ENCODE measurements at regions not wholly inside any gene's neighbourhood (a gene's known extent, or its start where the extent isn't known, plus 50 kb on each side); places are given as distances from the start of the nearest gene placed in this dataset.

- H3K27me3 ChIP-seq (ENCODE audit: insufficient read depth, low read depth): no peaks in the 10 kb centered on the region
- no peaks in the 10 kb centered on the region for H4K20me1 ChIP-seq (ENCODE audit: insufficient read depth)
- H3K27ac ChIP-seq: no peak overlapping the region
- no peaks in the 10 kb centered on the region for H3K36me3 ChIP-seq (ENCODE audit: insufficient read depth)
- H3K9ac ChIP-seq: no peak overlapping the region
- no peak for TF ChIP-seq CTCF (conservative IDR thresholded peaks at IDR 0.05; ENCODE audit: low read depth, low read length)
- H3K4me1 ChIP-seq (ENCODE audit: low read depth, poor library complexity, severe bottlenecking): peaks cover 8% of the 10 kb centered on the region
- H2AFZ ChIP-seq (ENCODE audit: low read depth): no peak overlapping the region
- no peak overlapping the region for H3K4me2 ChIP-seq
- no peaks in the 10 kb centered on the region for H3K79me2 ChIP-seq (ENCODE audit: insufficient read depth, low read depth)
- no peak overlapping the region for H3K4me3 ChIP-seq (IDR thresholded peaks at IDR 0.05; ENCODE audit: insufficient read depth, low read depth, low read length)
Observed at GRCh38 chr12:61934564-61934963, 325.6 kb upstream of the USP15 start.

- Histone ChIP-seq H3K27ac (no peak overlapping the region), H3K36me3 (ENCODE audit: insufficient read depth) (no peaks in the 10 kb centered on the region), H3K4me2 (no peak overlapping the region), H3K9ac (no peak overlapping the region), H3K4me1 (ENCODE audit: low read depth, poor library complexity, severe bottlenecking) (no peaks in the 10 kb centered on the region), H4K20me1 (ENCODE audit: insufficient read depth) (no peaks in the 10 kb centered on the region), H3K79me2 (ENCODE audit: insufficient read depth, low read depth) (no peaks in the 10 kb centered on the region), H3K4me3 (IDR thresholded peaks at IDR 0.05; ENCODE audit: insufficient read depth, low read depth, low read length) (no peak overlapping the region), H2AFZ (ENCODE audit: low read depth) (no peak overlapping the region), H3K27me3 (ENCODE audit: insufficient read depth, low read depth) (no peaks in the 10 kb centered on the region)
- TF ChIP-seq CTCF (conservative IDR thresholded peaks at IDR 0.05; ENCODE audit: low read depth, low read length): no peak
Observed at GRCh38 chr12:61939977-61940376, 320.2 kb upstream of the USP15 start.

GRCh38 chr12:61956545-61956944 lies 303.7 kb upstream of the USP15 start:
- Histone ChIP-seq H3K4me3 (IDR thresholded peaks at IDR 0.05; ENCODE audit: insufficient read depth, low read depth, low read length) (no peak overlapping the region), H3K9ac (no peak overlapping the region), H2AFZ (ENCODE audit: low read depth) (no peak overlapping the region), H3K36me3 (ENCODE audit: insufficient read depth) (no peaks in the 10 kb centered on the region), H4K20me1 (ENCODE audit: insufficient read depth) (no peaks in the 10 kb centered on the region), H3K4me1 (ENCODE audit: low read depth, poor library complexity, severe bottlenecking) (peaks cover 6% of the 10 kb centered on the region), H3K27ac (no peak overlapping the region), H3K79me2 (ENCODE audit: insufficient read depth, low read depth) (no peaks in the 10 kb centered on the region), H3K27me3 (ENCODE audit: insufficient read depth, low read depth) (no peaks in the 10 kb centered on the region), H3K4me2 (no peak overlapping the region)
- no peak for TF ChIP-seq CTCF (conservative IDR thresholded peaks at IDR 0.05; ENCODE audit: low read depth, low read length)

- no peak overlapping the region for H3K9ac ChIP-seq
- no peak for TF ChIP-seq CTCF (conservative IDR thresholded peaks at IDR 0.05; ENCODE audit: low read depth, low read length)
- no peak overlapping the region for H2AFZ ChIP-seq (ENCODE audit: low read depth)
- H3K27me3 ChIP-seq (ENCODE audit: insufficient read depth, low read depth): no peaks in the 10 kb centered on the region
- no peak overlapping the region for H3K27ac ChIP-seq
- no peak overlapping the region for H3K4me2 ChIP-seq
- no peaks in the 10 kb centered on the region for H4K20me1 ChIP-seq (ENCODE audit: insufficient read depth)
- H3K4me1 ChIP-seq (ENCODE audit: low read depth, poor library complexity, severe bottlenecking): no peaks in the 10 kb centered on the region
- H3K36me3 ChIP-seq (ENCODE audit: insufficient read depth): no peaks in the 10 kb centered on the region
- H3K4me3 ChIP-seq (IDR thresholded peaks at IDR 0.05; ENCODE audit: insufficient read depth, low read depth, low read length): no peak overlapping the region
- no peaks in the 10 kb centered on the region for H3K79me2 ChIP-seq (ENCODE audit: insufficient read depth, low read depth)
Observed at GRCh38 chr12:61974461-61974860, 285.7 kb upstream of the USP15 start.

GRCh38 chr12:61985830-61986229 lies 274.4 kb upstream of the USP15 start:
- no peak for TF ChIP-seq CTCF (conservative IDR thresholded peaks at IDR 0.05; ENCODE audit: low read depth, low read length)
- H3K79me2 ChIP-seq (ENCODE audit: insufficient read depth, low read depth): no peaks in the 10 kb centered on the region
- no peaks in the 10 kb centered on the region for H3K36me3 ChIP-seq (ENCODE audit: insufficient read depth)
- no peaks in the 10 kb centered on the region for H3K4me1 ChIP-seq (ENCODE audit: low read depth, poor library complexity, severe bottlenecking)
- H3K9ac ChIP-seq: no peak overlapping the region
- H3K4me3 ChIP-seq (IDR thresholded peaks at IDR 0.05; ENCODE audit: insufficient read depth, low read depth, low read length): no peak overlapping the region
- no peak overlapping the region for H3K27ac ChIP-seq
- no peak overlapping the region for H2AFZ ChIP-seq (ENCODE audit: low read depth)
- no peaks in the 10 kb centered on the region for H3K27me3 ChIP-seq (ENCODE audit: insufficient read depth, low read depth)
- no peak overlapping the region for H3K4me2 ChIP-seq
- no peaks in the 10 kb centered on the region for H4K20me1 ChIP-seq (ENCODE audit: insufficient read depth)
